Body of pancreas (tissue), 4 donors: ENCODE measurements at regions not wholly inside any gene's neighbourhood (a gene's known extent, or its start where the extent isn't known, plus 50 kb on each side); places are given as distances from the start of the nearest gene placed in this dataset.

Experiments used
- POLR2A ChIP-seq, 3 donors: fragments of 450-650 bp; IDR thresholded peaks; one replicate each; pipeline ENCODE4 v1.6.1; 2016; ENCODE audit warnings: antibody characterized with exemption in 3 of 3, mild to moderate bottlenecking in 2 of 3
- TF ChIP-seq, protein P1 (sequence below), 7 experiments: fragments of 450-650 bp in 4 of 7; fragments of 200-600 bp in 3 of 7; sonication (generic) in 3 of 7; IDR thresholded peaks; one replicate each; pipeline ENCODE4 v1.5.1; 2016 to 2019; ENCODE audit warnings: antibody characterized with exemption in 7 of 7

DNA sequence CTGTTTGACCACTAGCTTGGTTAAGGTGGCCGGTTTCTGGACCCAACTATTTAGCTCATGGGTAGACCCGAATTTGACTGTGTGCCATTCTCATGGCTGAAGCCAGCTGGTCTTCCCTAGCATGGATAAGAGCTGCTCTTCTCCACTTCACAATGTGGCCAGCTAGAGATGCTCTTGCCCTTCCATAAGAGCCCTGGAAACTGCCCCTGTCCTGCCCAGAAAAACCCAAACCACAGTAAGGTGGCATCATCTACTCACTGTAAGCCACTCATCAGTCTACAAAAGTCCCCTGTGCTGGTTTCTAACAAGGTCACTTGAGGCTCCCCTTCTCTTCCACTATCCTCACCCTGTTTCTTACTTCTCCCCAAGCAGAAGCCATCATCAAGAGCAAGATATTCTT, 165.1 kb downstream of the HS3ST2 start:
- TF ChIP-seq, protein P1, sequence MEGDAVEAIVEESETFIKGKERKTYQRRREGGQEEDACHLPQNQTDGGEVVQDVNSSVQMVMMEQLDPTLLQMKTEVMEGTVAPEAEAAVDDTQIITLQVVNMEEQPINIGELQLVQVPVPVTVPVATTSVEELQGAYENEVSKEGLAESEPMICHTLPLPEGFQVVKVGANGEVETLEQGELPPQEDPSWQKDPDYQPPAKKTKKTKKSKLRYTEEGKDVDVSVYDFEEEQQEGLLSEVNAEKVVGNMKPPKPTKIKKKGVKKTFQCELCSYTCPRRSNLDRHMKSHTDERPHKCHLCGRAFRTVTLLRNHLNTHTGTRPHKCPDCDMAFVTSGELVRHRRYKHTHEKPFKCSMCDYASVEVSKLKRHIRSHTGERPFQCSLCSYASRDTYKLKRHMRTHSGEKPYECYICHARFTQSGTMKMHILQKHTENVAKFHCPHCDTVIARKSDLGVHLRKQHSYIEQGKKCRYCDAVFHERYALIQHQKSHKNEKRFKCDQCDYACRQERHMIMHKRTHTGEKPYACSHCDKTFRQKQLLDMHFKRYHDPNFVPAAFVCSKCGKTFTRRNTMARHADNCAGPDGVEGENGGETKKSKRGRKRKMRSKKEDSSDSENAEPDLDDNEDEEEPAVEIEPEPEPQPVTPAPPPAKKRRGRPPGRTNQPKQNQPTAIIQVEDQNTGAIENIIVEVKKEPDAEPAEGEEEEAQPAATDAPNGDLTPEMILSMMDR (IDR thresholded peaks at IDR 0.05): no peak
- no peak for TF ChIP-seq POLR2A (IDR thresholded peaks at IDR 0.05)
